Astrocyte (in vitro differentiated cells and primary cell): ENCODE measurements at regions not wholly inside any gene's neighbourhood (a gene's known extent, or its start where the extent isn't known, plus 50 kb on each side); places are given as distances from the start of the nearest gene placed in this dataset.

Experiments
- DNase-seq: peaks from one replicate; pipeline ENCODE4 v3.0.0-alpha.2; 2010; ENCODE audit warnings: low read depth
- FAIRE-seq: peaks from 2 replicates; lab custom pipeline; 2011; peaks lifted over from hg19 to GRCh38; lab: Jason Lieb, UNC
- H2AFZ ChIP-seq: 2 replicates; pipeline ENCODE4 v1.6.0; 2012; ENCODE audit warnings: low read depth, low read length, inconsistent platforms
- H3K27ac ChIP-seq: 2 replicates; pipeline ENCODE4 v1.5.1; 2011; ENCODE audit warnings: low read depth, low read length, inconsistent platforms
- H3K27me3 ChIP-seq: 2 replicates; pipeline ENCODE4 v1.6.0; 2011; ENCODE audit warnings: low read length, inconsistent platforms; ENCODE audit not compliant: insufficient read depth
- H3K36me3 ChIP-seq: 2 replicates; pipeline ENCODE4 v1.5.1; 2011; ENCODE audit warnings: low read length, inconsistent platforms; ENCODE audit not compliant: insufficient read depth
- H3K4me1 ChIP-seq: 2 replicates; pipeline ENCODE4 v1.5.1; 2011; ENCODE audit warnings: low read length, inconsistent platforms; ENCODE audit not compliant: insufficient read depth
- H3K4me2 ChIP-seq: 2 replicates; pipeline ENCODE4 v1.6.0; 2012; ENCODE audit warnings: low read length, inconsistent platforms
- H3K4me3 ChIP-seq: 2 replicates; pipeline ENCODE4 v1.5.1; 2011; ENCODE audit warnings: low read depth, mild to moderate bottlenecking, low read length, inconsistent platforms; ENCODE audit not compliant: insufficient read depth
- H3K79me2 ChIP-seq: 2 replicates; pipeline ENCODE4 v1.6.0; 2012; ENCODE audit warnings: mild to moderate bottlenecking, low read length, inconsistent platforms; ENCODE audit not compliant: insufficient read depth
- H3K9ac ChIP-seq: 2 replicates; pipeline ENCODE4 v1.6.0; 2012; ENCODE audit warnings: mild to moderate bottlenecking, low read length, inconsistent platforms
- H3K9me3 ChIP-seq: 2 replicates; pipeline ENCODE4 v1.5.1; 2012; ENCODE audit warnings: low read depth, mild to moderate bottlenecking, low read length, inconsistent platforms; ENCODE audit not compliant: insufficient read depth
- H4K20me1 ChIP-seq: 2 replicates; pipeline ENCODE4 v1.6.0; 2012; ENCODE audit warnings: low read length, inconsistent platforms; ENCODE audit not compliant: insufficient read depth
- H3K27ac Mint-ChIP-seq: one replicate; pipeline ENCODE4 v1.8.0; 2021; ENCODE audit warnings: mild to moderate bottlenecking, mixed read lengths; ENCODE audit not compliant: unreplicated experiment
- H3K27me3 Mint-ChIP-seq: one replicate; pipeline ENCODE4 v1.8.0; 2021; ENCODE audit warnings: low read depth, mixed read lengths; ENCODE audit not compliant: unreplicated experiment
- H3K36me3 Mint-ChIP-seq: one replicate; pipeline ENCODE4 v1.8.0; 2021; ENCODE audit warnings: low read depth, mixed read lengths; ENCODE audit not compliant: unreplicated experiment
- H3K4me1 Mint-ChIP-seq: one replicate; pipeline ENCODE4 v1.8.0; 2021; ENCODE audit warnings: low read depth, mixed read lengths; ENCODE audit not compliant: unreplicated experiment
- H3K4me3 Mint-ChIP-seq: one replicate; pipeline ENCODE4 v1.8.0; 2021; ENCODE audit warnings: mild to moderate bottlenecking, moderate library complexity, mixed read lengths; ENCODE audit not compliant: unreplicated experiment
- H3K9me3 Mint-ChIP-seq: one replicate; pipeline ENCODE4 v1.8.0; 2021; ENCODE audit warnings: mild to moderate bottlenecking, mixed read lengths; ENCODE audit not compliant: unreplicated experiment
- CTCF ChIP-seq: IDR thresholded peaks from 2 replicates; pipeline ENCODE4 v1.5.1; 2011; ENCODE audit warnings: low read depth, mild to moderate bottlenecking, inconsistent platforms, low read length, moderate library complexity; ENCODE audit not compliant: insufficient read depth
- EZH2 ChIP-seq: IDR thresholded peaks from 2 replicates; pipeline ENCODE4 v1.6.1; 2012; ENCODE audit warnings: mild to moderate bottlenecking, low read length, inconsistent platforms; ENCODE audit not compliant: insufficient read depth

- Mint-ChIP-seq H3K9me3 (no peaks in the 10 kb centered on the region), H3K27ac (no peak overlapping the region), H3K4me1 (no peaks in the 10 kb centered on the region), H3K4me3 (no peak overlapping the region), H3K36me3 (no peaks in the 10 kb centered on the region), H3K27me3 (no peaks in the 10 kb centered on the region)
- Histone ChIP-seq H3K79me2 (no peaks in the 10 kb centered on the region), H4K20me1 (no peaks in the 10 kb centered on the region), H3K4me3 (no peak overlapping the region), H3K36me3 (no peaks in the 10 kb centered on the region), H2AFZ (no peak overlapping the region), H3K9me3 (no peaks in the 10 kb centered on the region), H3K27me3 (no peaks in the 10 kb centered on the region), H3K27ac (no peak overlapping the region), H3K4me2 (no peak overlapping the region), H3K9ac (no peak overlapping the region), H3K4me1 (no peaks in the 10 kb centered on the region)
- DNase-seq, result no peak
- FAIRE-seq, result peak; percentile 43
- no peak for TF ChIP-seq CTCF
- no peak for TF ChIP-seq EZH2
Observed at GRCh38 chr18:68376926-68377325, 338.0 kb downstream of the TMX3 start.

- no peaks in the 10 kb centered on the region for H3K4me1 ChIP-seq
- H3K4me3 ChIP-seq, result no peak overlapping the region
- H3K4me3 Mint-ChIP-seq, result no peak overlapping the region
- no peaks in the 10 kb centered on the region for H3K4me1 Mint-ChIP-seq
- no peaks in the 10 kb centered on the region for H3K27me3 Mint-ChIP-seq
- H3K9me3 Mint-ChIP-seq, result peaks cover 6% of the 10 kb centered on the region
- H3K27me3 ChIP-seq, result no peaks in the 10 kb centered on the region
- no peaks in the 10 kb centered on the region for H3K36me3 ChIP-seq
- no peak for TF ChIP-seq EZH2
- no peak for TF ChIP-seq CTCF
- no peaks in the 10 kb centered on the region for H3K79me2 ChIP-seq
- H3K27ac ChIP-seq, result no peak overlapping the region
- H3K27ac Mint-ChIP-seq, result no peak overlapping the region
- no peaks in the 10 kb centered on the region for H3K9me3 ChIP-seq
- no peak for DNase-seq
- no peak overlapping the region for H3K4me2 ChIP-seq
- no peaks in the 10 kb centered on the region for H3K36me3 Mint-ChIP-seq
- no peak overlapping the region for H3K9ac ChIP-seq
- no peaks in the 10 kb centered on the region for H4K20me1 ChIP-seq
- no peak for FAIRE-seq
- no peak overlapping the region for H2AFZ ChIP-seq
Observed at GRCh38 chr18:68362907-68363306, 352.0 kb downstream of the TMX3 start.

- no peak overlapping the region for H3K27ac Mint-ChIP-seq
- Histone ChIP-seq H4K20me1 (no peaks in the 10 kb centered on the region), H3K79me2 (no peaks in the 10 kb centered on the region), H3K9me3 (no peaks in the 10 kb centered on the region), H3K4me3 (no peak overlapping the region), H3K27ac (no peak overlapping the region), H3K27me3 (no peaks in the 10 kb centered on the region), H3K4me2 (no peak overlapping the region), H3K36me3 (no peaks in the 10 kb centered on the region), H3K4me1 (no peaks in the 10 kb centered on the region), H2AFZ (no peak overlapping the region), H3K9ac (no peak overlapping the region)
- no peaks in the 10 kb centered on the region for H3K27me3 Mint-ChIP-seq
- peaks cover 8% of the 10 kb centered on the region for H3K9me3 Mint-ChIP-seq
- FAIRE-seq (no peak), DNase-seq (no peak)
- TF ChIP-seq CTCF (no peak), EZH2 (no peak)
- no peaks in the 10 kb centered on the region for H3K4me1 Mint-ChIP-seq
- H3K36me3 Mint-ChIP-seq, result peaks cover 5% of the 10 kb centered on the region
- H3K4me3 Mint-ChIP-seq, result no peak overlapping the region
Observed at GRCh38 chr18:68355637-68356036, 359.3 kb downstream of the TMX3 start.
